ENCODE measurements at regions not wholly inside any gene's neighbourhood (a gene's known extent, or its start where the extent isn't known, plus 50 kb on each side); places are given as distances from the start of the nearest gene placed in this dataset.
"Not testable (repeated sequence)": the region's sequence is repeated elsewhere in the genome, so short reads cannot be mapped to it uniquely, and the experiment has no call there.

DNA sequence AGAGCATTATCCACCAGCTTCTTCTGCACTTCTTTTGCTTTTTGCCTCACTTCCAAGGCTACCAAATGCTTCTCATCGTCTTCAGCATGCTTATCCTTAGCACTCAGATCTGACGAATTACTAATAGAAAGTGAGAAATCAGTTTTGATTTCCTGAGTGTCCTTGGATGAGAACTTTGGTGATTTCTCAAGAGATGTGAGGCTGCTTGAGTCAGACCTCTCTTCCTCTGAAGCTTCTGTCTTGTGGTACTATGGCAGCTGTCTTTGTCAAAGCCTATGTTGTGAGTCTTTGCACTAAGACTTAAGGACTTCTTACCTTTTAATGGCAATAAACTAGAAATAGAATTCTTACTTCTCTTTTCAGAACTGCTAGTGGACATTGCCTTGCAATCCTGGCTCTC lies 169.9 kb downstream of the CPE start:
- DNase-seq (ENCODE audit: low spot score) = no peak
- Mint-ChIP-seq H3K4me3 (no peak overlapping the region), H3K36me3 (ENCODE audit: low read depth) (no peaks in the 10 kb centered on the region), H3K4me1 (ENCODE audit: low read depth) (no peaks in the 10 kb centered on the region), H3K27ac (no peak overlapping the region), H3K27me3 (ENCODE audit: low read depth) (no peaks in the 10 kb centered on the region), H3K9me3 (no peaks in the 10 kb centered on the region)

DNA sequence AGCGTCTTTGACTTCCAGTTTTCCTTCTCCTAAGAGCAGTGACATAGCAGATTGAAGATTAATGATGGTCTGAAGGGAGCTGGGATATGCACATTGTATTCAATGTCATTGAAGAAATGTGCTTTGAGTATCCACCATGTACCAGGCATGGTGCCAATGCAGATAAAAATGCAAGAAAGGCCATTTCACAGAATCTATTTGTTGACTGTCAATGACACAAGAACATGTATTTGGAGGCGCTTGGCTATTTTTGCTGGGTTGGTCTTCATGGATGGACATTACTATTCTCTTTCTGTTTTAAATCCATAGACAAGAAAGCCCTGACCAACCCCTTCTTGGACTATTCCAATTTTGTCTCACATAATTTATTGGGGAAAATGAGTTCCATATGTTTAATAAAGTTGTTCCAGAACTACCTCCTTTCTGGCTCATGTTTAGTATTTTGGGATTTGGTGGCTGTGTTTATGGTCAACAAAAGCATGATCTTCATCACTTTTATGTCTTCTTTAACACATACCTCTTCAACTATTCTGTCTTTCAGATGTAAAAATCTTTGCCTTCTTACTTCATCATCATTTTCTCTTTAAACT lies 174.5 kb downstream of the CPE start:
- Mint-ChIP-seq H3K27me3 (ENCODE audit: low read depth) (no peaks in the 10 kb centered on the region), H3K36me3 (ENCODE audit: low read depth) (no peaks in the 10 kb centered on the region), H3K27ac (no peak overlapping the region), H3K4me1 (ENCODE audit: low read depth) (no peaks in the 10 kb centered on the region), H3K9me3 (no peaks in the 10 kb centered on the region), H3K4me3 (no peak overlapping the region)
- no peak for DNase-seq (ENCODE audit: low spot score)

GRCh38 chr4:165555302-165555701 lies 176.5 kb downstream of the CPE start:
- H3K4me1 Mint-ChIP-seq (ENCODE audit: low read depth) = no peaks in the 10 kb centered on the region
- H3K4me3 Mint-ChIP-seq = no peak overlapping the region
- no peaks in the 10 kb centered on the region for H3K9me3 Mint-ChIP-seq

GRCh38 chr4:165556383-165556782 lies 177.6 kb downstream of the CPE start:
- Mint-ChIP-seq H3K9me3 (no peaks in the 10 kb centered on the region), H3K4me3 (no peak overlapping the region), H3K27me3 (ENCODE audit: low read depth) (peaks cover 2% of the 10 kb centered on the region), H3K4me1 (ENCODE audit: low read depth) (no peaks in the 10 kb centered on the region), H3K36me3 (ENCODE audit: low read depth) (no peaks in the 10 kb centered on the region), H3K27ac (no peak overlapping the region)
- DNase-seq (ENCODE audit: low spot score) = no peak

More at GRCh38 chr4:165555302-165555701, 176.5 kb downstream of the CPE start:
- DNase-seq (ENCODE audit: low spot score) = no peak
- Mint-ChIP-seq H3K36me3 (ENCODE audit: low read depth) (no peaks in the 10 kb centered on the region), H3K27me3 (ENCODE audit: low read depth) (peaks cover 2% of the 10 kb centered on the region), H3K27ac (no peak overlapping the region)

- no peak for DNase-seq (ENCODE audit: low spot score)
- H3K9me3 Mint-ChIP-seq = no peaks in the 10 kb centered on the region
- no peak overlapping the region for H3K27ac Mint-ChIP-seq
- H3K4me3 Mint-ChIP-seq = no peak overlapping the region
- no peaks in the 10 kb centered on the region for H3K4me1 Mint-ChIP-seq (ENCODE audit: low read depth)
- no peaks in the 10 kb centered on the region for H3K36me3 Mint-ChIP-seq (ENCODE audit: low read depth)
- H3K27me3 Mint-ChIP-seq (ENCODE audit: low read depth) = peaks cover 2% of the 10 kb centered on the region
Measured at GRCh38 chr4:165560941-165561340, 182.1 kb downstream of the CPE start.

DNA sequence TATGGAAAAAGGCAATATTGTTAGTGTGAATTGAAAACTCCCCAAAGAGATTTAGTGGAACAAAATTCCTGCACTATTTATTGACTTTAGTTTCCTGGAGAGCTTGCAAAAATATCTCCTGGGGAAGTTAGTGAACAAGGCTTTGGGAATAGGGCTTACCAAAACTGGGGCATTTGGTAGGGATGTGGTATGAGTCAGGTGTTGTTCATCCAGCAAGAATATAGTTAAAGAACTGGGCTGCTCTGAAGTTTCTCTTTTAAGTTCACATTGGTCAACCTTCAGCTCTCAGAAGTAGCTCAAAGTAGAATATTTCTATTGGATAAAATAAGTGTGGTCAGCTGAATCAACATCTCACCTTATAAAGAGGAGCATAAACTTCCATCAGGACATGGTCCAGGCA lies 185.0 kb downstream of the CPE start:
- no peaks in the 10 kb centered on the region for H3K27me3 Mint-ChIP-seq (ENCODE audit: low read depth)
- no peak overlapping the region for H3K4me3 Mint-ChIP-seq
- H3K9me3 Mint-ChIP-seq = no peaks in the 10 kb centered on the region
- H3K4me1 Mint-ChIP-seq (ENCODE audit: low read depth) = no peaks in the 10 kb centered on the region
- DNase-seq (ENCODE audit: low spot score) = no peak
- no peaks in the 10 kb centered on the region for H3K36me3 Mint-ChIP-seq (ENCODE audit: low read depth)
- H3K27ac Mint-ChIP-seq = no peak overlapping the region

DNA sequence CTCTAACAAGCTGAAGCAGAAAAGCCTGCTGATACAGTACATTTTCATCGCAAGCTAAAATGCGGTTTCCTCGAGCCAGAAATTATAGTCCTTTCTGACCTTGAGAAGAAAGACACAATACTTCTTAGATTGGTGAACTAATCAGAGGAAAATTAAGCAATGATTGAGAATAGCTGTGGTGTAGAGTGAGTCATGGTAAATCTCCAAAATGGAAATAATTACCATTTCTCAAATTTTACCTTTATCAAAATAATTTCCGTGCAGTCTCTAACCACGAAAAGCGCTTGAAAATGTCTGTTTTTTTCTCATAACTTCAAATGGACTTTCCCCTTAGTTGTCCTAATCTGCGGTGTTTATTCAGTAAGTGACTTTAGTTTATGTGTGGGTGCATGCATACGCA lies 190.2 kb downstream of the CPE start:
- Mint-ChIP-seq H3K36me3 (ENCODE audit: low read depth) (no peaks in the 10 kb centered on the region), H3K9me3 (no peaks in the 10 kb centered on the region), H3K27ac (no peak overlapping the region), H3K27me3 (ENCODE audit: low read depth) (no peaks in the 10 kb centered on the region), H3K4me1 (ENCODE audit: low read depth) (peaks cover 8% of the 10 kb centered on the region), H3K4me3 (no peak overlapping the region)
- DNase-seq (ENCODE audit: low spot score) = no peak

GRCh38 chr4:165571476-165571875 lies 192.7 kb downstream of the CPE start:
- H3K9me3 Mint-ChIP-seq; H3K4me1 Mint-ChIP-seq (ENCODE audit: low read depth); H3K4me3 Mint-ChIP-seq; H3K27me3 Mint-ChIP-seq (ENCODE audit: low read depth); DNase-seq (ENCODE audit: low spot score); H3K27ac Mint-ChIP-seq; H3K36me3 Mint-ChIP-seq (ENCODE audit: low read depth): not testable (repeated sequence)

DNA sequence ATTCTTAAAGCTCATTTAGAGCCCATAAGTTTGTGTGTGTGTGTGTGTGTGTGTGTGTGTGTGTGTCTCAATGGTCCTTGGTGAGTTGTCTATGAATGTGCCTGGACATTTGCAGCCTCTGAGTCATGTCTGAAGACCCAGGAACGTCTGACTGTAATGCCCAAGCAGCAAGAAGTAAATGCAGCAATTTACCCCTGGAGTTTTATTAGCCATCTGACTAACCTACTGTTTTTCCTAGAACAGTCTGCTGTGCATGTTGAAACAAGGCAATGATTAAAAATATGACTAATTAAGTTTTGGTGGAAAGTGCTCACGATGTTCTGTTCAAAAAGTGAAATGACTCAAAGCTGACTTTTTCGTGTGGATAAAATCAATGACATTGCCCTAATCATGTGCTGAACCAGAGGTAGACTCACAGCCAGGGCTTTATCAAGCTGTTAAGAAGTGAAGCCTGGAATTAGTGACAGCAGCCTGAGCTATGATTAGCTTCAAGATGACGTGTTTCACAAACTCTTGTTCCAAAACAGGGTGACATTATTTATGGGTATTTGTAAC lies 201.6 kb downstream of the CPE start:
- Mint-ChIP-seq H3K4me1 (ENCODE audit: low read depth) (peaks cover 5% of the 10 kb centered on the region), H3K36me3 (ENCODE audit: low read depth) (no peaks in the 10 kb centered on the region)

GRCh38 chr4:165583341-165583740 lies 204.5 kb downstream of the CPE start:
- Mint-ChIP-seq H3K36me3 (ENCODE audit: low read depth) (no peaks in the 10 kb centered on the region), H3K9me3 (no peaks in the 10 kb centered on the region), H3K4me1 (ENCODE audit: low read depth) (no peaks in the 10 kb centered on the region), H3K4me3 (no peak overlapping the region), H3K27me3 (ENCODE audit: low read depth) (no peaks in the 10 kb centered on the region), H3K27ac (no peak overlapping the region)
- no peak for DNase-seq (ENCODE audit: low spot score)

More for the DNA sequence above, 201.6 kb downstream of the CPE start:
- Mint-ChIP-seq H3K27ac (no peak overlapping the region), H3K9me3 (no peaks in the 10 kb centered on the region), H3K27me3 (ENCODE audit: low read depth) (no peaks in the 10 kb centered on the region), H3K4me3 (no peak overlapping the region)
- no peak for DNase-seq (ENCODE audit: low spot score)

GRCh38 chr4:165584916-165585315 lies 206.1 kb downstream of the CPE start:
- Mint-ChIP-seq H3K27ac (no peak overlapping the region), H3K27me3 (ENCODE audit: low read depth) (no peaks in the 10 kb centered on the region), H3K4me1 (ENCODE audit: low read depth) (no peaks in the 10 kb centered on the region), H3K9me3 (no peaks in the 10 kb centered on the region), H3K36me3 (ENCODE audit: low read depth) (no peaks in the 10 kb centered on the region), H3K4me3 (no peak overlapping the region)
- DNase-seq (ENCODE audit: low spot score) = no peak

GRCh38 chr4:165588534-165589315 lies 209.9 kb downstream of the CPE start:
- no peaks in the 10 kb centered on the region for H3K4me1 Mint-ChIP-seq (ENCODE audit: low read depth)
- H3K27me3 Mint-ChIP-seq (ENCODE audit: low read depth) = no peaks in the 10 kb centered on the region
- H3K4me3 Mint-ChIP-seq = no peak overlapping the region
- no peaks in the 10 kb centered on the region for H3K36me3 Mint-ChIP-seq (ENCODE audit: low read depth)
- no peaks in the 10 kb centered on the region for H3K9me3 Mint-ChIP-seq
- DNase-seq (ENCODE audit: low spot score) = no peak
- H3K27ac Mint-ChIP-seq = no peak overlapping the region

- H3K4me1 Mint-ChIP-seq (ENCODE audit: low read depth) = no peaks in the 10 kb centered on the region
- no peaks in the 10 kb centered on the region for H3K27me3 Mint-ChIP-seq (ENCODE audit: low read depth)
- H3K9me3 Mint-ChIP-seq = no peaks in the 10 kb centered on the region
- no peak overlapping the region for H3K27ac Mint-ChIP-seq
- DNase-seq (ENCODE audit: low spot score) = no peak
- H3K4me3 Mint-ChIP-seq = no peak overlapping the region
- no peaks in the 10 kb centered on the region for H3K36me3 Mint-ChIP-seq (ENCODE audit: low read depth)
Measured at GRCh38 chr4:165592386-165592785, 213.6 kb downstream of the CPE start.

DNA sequence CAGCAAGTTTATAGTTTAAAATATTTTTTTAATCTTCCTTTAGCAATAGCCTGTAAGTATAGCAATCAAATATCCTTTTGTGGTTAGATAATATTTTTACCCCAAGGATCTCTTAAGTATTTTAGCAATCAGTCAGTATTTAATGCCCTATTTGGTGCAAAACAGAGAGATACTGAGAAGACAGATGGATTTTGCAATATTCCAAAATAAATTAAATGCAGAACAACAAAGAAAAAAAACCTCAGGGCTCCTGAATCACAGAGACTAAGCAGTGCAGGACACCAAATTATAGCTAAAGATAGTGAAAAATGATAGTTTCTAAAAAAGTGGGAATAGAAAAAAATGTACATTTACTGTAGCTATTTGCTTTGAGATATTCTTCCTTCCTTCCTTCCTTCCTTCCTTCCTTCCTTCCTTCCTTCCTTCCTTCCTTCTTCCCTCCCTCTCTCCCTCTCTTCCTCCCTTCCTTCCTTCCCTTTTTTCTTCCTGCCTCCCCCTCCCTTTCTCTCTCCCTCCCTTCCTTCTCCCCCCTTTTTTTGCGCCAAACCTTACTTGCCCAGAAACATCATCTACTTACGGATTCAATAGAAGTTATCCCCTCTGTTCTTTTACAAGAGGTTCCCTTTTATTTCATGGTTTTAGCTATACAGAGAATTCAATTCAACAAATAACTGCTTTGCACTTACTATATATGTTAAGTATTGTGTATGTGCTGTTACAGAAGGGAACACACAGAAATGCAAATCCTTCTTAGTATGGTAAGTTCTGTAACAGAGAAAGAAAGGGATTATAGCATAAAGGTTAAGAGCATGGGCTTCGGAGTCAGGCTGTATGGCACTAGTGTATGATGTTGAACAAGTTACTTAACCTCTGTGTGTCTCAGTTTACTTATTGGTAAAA lies 219.0 kb downstream of the CPE start:
- Mint-ChIP-seq H3K27ac (no peak overlapping the region), H3K4me3 (no peak overlapping the region), H3K27me3 (ENCODE audit: low read depth) (no peaks in the 10 kb centered on the region), H3K4me1 (ENCODE audit: low read depth) (no peaks in the 10 kb centered on the region), H3K36me3 (ENCODE audit: low read depth) (no peaks in the 10 kb centered on the region), H3K9me3 (no peaks in the 10 kb centered on the region)
- no peak for DNase-seq (ENCODE audit: low spot score)
